Keratinocyte (primary cell): ENCODE measurements at regions not wholly inside any gene's neighbourhood (a gene's known extent, or its start where the extent isn't known, plus 50 kb on each side); places are given as distances from the start of the nearest gene placed in this dataset.
"Not testable (repeated sequence)": the region's sequence is repeated elsewhere in the genome, so short reads cannot be mapped to it uniquely, and the experiment has no call there.

Source experiments
- DNase-seq: peaks from one replicate; pipeline ENCODE4 v3.0.0-alpha.2; 2011; ENCODE audit warnings: low read depth, missing footprints, low spot score
- FAIRE-seq: peaks from 2 replicates; lab custom pipeline; 2011; peaks lifted over from hg19 to GRCh38; lab: Jason Lieb, UNC
- H2AFZ ChIP-seq: 2 replicates; pipeline ENCODE4 v1.6.0; 2012; ENCODE audit warnings: low read length, control low read depth, inconsistent platforms; ENCODE audit not compliant: control insufficient read depth
- H3K27ac ChIP-seq: 2 replicates; pipeline ENCODE4 v1.5.1; 2011; ENCODE audit warnings: low read length; ENCODE audit not compliant: control insufficient read depth, insufficient read depth
- H3K27me3 ChIP-seq: 3 replicates; pipeline ENCODE4 v1.6.0; 2011; ENCODE audit warnings: low read length; ENCODE audit not compliant: control insufficient read depth, insufficient read depth; ENCODE audit errors: extremely low read depth
- H3K36me3 ChIP-seq, 2 experiments: 2 replicates in 1 of 2; 3 replicates in 1 of 2; pipeline ENCODE4 v1.5.1; 2011; ENCODE audit warnings: low read length in 2 of 2, mild to moderate bottlenecking in 1 of 2; ENCODE audit not compliant: control insufficient read depth in 2 of 2, insufficient read depth in 2 of 2; ENCODE audit errors: extremely low read depth in 1 of 2
- H3K4me1 ChIP-seq: 3 replicates; pipeline ENCODE4 v1.5.1; 2011; ENCODE audit warnings: low read length; ENCODE audit not compliant: control insufficient read depth, insufficient read depth; ENCODE audit errors: extremely low read depth
- H3K4me2 ChIP-seq: 3 replicates; pipeline ENCODE4 v1.6.0; 2011; ENCODE audit warnings: low read depth, low read length; ENCODE audit not compliant: control insufficient read depth, insufficient read depth; ENCODE audit errors: extremely low read depth
- H3K4me3 ChIP-seq, 3 experiments: fragments of 200-600 bp in 1 of 3; sonication (generic) in 1 of 3; 2 replicates in 2 of 3; 3 replicates in 1 of 3; pipeline ENCODE4 v1.5.1; 2011 to 2016; ENCODE audit warnings: low read length in 3 of 3, mild to moderate bottlenecking in 3 of 3, control low read depth in 2 of 3, inconsistent platforms in 1 of 3, low read depth in 1 of 3, mixed read lengths in 1 of 3, mixed run types in 1 of 3, moderate library complexity in 1 of 3; ENCODE audit not compliant: control insufficient read depth in 2 of 3, insufficient read depth in 2 of 3; ENCODE audit errors: extremely low read depth in 1 of 3
- H3K79me2 ChIP-seq: 2 replicates; pipeline ENCODE4 v1.6.0; 2012; ENCODE audit warnings: low read length; ENCODE audit not compliant: control insufficient read depth, insufficient read depth
- H3K9ac ChIP-seq: 3 replicates; pipeline ENCODE4 v1.6.0; 2011; ENCODE audit warnings: low read length; ENCODE audit not compliant: control insufficient read depth, insufficient read depth; ENCODE audit errors: extremely low read depth
- H3K9me1 ChIP-seq: 3 replicates; pipeline ENCODE4 v1.6.0; 2011; ENCODE audit warnings: low read length; ENCODE audit not compliant: control insufficient read depth, insufficient read depth; ENCODE audit errors: extremely low read depth
- H3K9me3 ChIP-seq: 2 replicates; pipeline ENCODE4 v1.5.1; 2012; ENCODE audit warnings: low read depth, low read length; ENCODE audit not compliant: control insufficient read depth
- H4K20me1 ChIP-seq: 3 replicates; pipeline ENCODE4 v1.6.0; 2011; ENCODE audit warnings: low read length; ENCODE audit not compliant: control insufficient read depth, insufficient read depth; ENCODE audit errors: extremely low read depth
- EZH2 ChIP-seq: IDR thresholded peaks from one replicate; pipeline ENCODE4 v1.6.1; 2012; ENCODE audit warnings: inconsistent platforms, mild to moderate bottlenecking, low read length, moderate library complexity
- dilution Hi-C: fragments of 300-500 bp; cut with MboI; formaldehyde crosslinking; loops from one replicate; pipeline ENCODE4 v1.7.0; 2020; ENCODE audit warnings: low sequenced_read_pairs; ENCODE audit not compliant: extremely low pct_ligation_motif_present
- TF ChIP-seq, protein P1 (sequence below), 3 experiments: IDR thresholded peaks in 1 of 3; conservative IDR thresholded peaks in 1 of 3; optimal IDR thresholded peaks in 1 of 3; 2 replicates in 2 of 3; 3 replicates in 1 of 3; pipeline versions ENCODE3 to v1.5.1; 2011; ENCODE audit warnings: low read length in 3 of 3, mild to moderate bottlenecking in 3 of 3, moderate library complexity in 2 of 3, control low read depth in 1 of 3, inconsistent platforms in 1 of 3; ENCODE audit not compliant: insufficient read depth in 2 of 3; ENCODE audit errors: extremely low read depth in 1 of 3

DNA sequence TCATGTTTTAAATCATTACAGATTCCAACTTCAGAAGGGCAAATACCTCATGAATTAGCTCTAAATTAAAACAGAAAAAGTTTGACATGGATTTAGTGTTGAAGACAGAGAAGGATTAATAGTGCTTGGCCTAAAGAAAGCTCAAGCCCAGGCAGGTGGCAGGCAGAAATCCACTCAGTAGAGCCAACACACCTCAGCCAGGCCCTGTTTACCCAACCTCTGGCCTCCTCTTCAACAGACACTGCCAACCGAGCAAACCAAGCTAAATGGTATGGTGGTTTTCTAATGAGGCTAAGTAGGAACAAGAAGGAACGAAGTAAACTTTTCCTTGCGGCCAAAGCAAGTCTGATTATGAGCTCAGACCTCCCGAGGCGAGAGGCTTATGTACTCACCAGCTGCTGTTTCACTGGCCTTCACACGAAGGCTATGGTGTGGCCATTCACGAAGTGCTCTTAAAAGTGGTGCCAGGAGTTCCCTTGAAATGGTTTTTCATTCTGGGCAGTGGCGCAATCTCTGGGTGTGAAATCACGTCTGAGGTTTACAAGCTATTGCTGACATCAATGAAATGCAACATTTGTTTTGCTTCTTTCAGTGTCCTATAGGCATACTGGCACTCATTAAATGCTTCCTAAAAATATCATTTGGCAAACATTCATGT, 124.1 kb upstream of the LGR5 start:
- DNase-seq (no peak), FAIRE-seq (no peak)
- no peaks in the 10 kb centered on the region for H3K36me3 ChIP-seq
- TF ChIP-seq, protein P1, sequence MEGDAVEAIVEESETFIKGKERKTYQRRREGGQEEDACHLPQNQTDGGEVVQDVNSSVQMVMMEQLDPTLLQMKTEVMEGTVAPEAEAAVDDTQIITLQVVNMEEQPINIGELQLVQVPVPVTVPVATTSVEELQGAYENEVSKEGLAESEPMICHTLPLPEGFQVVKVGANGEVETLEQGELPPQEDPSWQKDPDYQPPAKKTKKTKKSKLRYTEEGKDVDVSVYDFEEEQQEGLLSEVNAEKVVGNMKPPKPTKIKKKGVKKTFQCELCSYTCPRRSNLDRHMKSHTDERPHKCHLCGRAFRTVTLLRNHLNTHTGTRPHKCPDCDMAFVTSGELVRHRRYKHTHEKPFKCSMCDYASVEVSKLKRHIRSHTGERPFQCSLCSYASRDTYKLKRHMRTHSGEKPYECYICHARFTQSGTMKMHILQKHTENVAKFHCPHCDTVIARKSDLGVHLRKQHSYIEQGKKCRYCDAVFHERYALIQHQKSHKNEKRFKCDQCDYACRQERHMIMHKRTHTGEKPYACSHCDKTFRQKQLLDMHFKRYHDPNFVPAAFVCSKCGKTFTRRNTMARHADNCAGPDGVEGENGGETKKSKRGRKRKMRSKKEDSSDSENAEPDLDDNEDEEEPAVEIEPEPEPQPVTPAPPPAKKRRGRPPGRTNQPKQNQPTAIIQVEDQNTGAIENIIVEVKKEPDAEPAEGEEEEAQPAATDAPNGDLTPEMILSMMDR (optimal IDR thresholded peaks at IDR 0.05 in 1 of 3, IDR thresholded peaks at IDR 0.05 in 1 of 3, conservative IDR thresholded peaks at IDR 0.05 in 1 of 3; ENCODE audit: extremely low read depth in 1 of 3, insufficient read depth in 2 of 3, low read length in 3 of 3): no peak
- TF ChIP-seq EZH2: no peak
- H3K9ac ChIP-seq: no peak overlapping the region
- H3K27me3 ChIP-seq: no peaks in the 10 kb centered on the region
- no peak overlapping the region for H3K4me3 ChIP-seq
- dilution Hi-C loops: no loop called here
- H3K9me3 ChIP-seq: peaks cover under 1% of the 10 kb centered on the region
- no peak overlapping the region for H2AFZ ChIP-seq
- no peaks in the 10 kb centered on the region for H4K20me1 ChIP-seq
- H3K79me2 ChIP-seq: no peaks in the 10 kb centered on the region
- no peak overlapping the region for H3K4me2 ChIP-seq
- H3K9me1 ChIP-seq: no peaks in the 10 kb centered on the region
- peaks cover 4% of the 10 kb centered on the region for H3K4me1 ChIP-seq
- H3K27ac ChIP-seq: no peak overlapping the region

GRCh38 chr12:71312768-71313403, 126.7 kb upstream of the LGR5 start:
- Histone ChIP-seq H2AFZ (no peak overlapping the region), H3K9ac (no peak overlapping the region), H3K27me3 (no peaks in the 10 kb centered on the region), H3K9me1 (no peaks in the 10 kb centered on the region), H3K36me3 (no peaks in the 10 kb centered on the region), H3K27ac (no peak overlapping the region), H3K4me1 (peaks cover 4% of the 10 kb centered on the region), H3K4me2 (no peak overlapping the region), H3K4me3 (no peak overlapping the region), H4K20me1 (no peaks in the 10 kb centered on the region), H3K9me3 (no peaks in the 10 kb centered on the region), H3K79me2 (no peaks in the 10 kb centered on the region)
- FAIRE-seq (no peak), DNase-seq (no peak)
- TF ChIP-seq, protein P1 (optimal IDR thresholded peaks at IDR 0.05 in 1 of 3, IDR thresholded peaks at IDR 0.05 in 1 of 3, conservative IDR thresholded peaks at IDR 0.05 in 1 of 3; ENCODE audit: extremely low read depth in 1 of 3, insufficient read depth in 2 of 3, low read length in 3 of 3): no peak
- no peak for TF ChIP-seq EZH2
- dilution Hi-C loops: no loop called here

GRCh38 chr12:71311611-71312010, 128.0 kb upstream of the LGR5 start:
- H3K36me3 ChIP-seq, H3K9me1 ChIP-seq, FAIRE-seq, H3K4me3 ChIP-seq, H3K9me3 ChIP-seq, H2AFZ ChIP-seq, H4K20me1 ChIP-seq, H3K4me2 ChIP-seq, dilution Hi-C loops, H3K27me3 ChIP-seq, H3K4me1 ChIP-seq, H3K9ac ChIP-seq, H3K27ac ChIP-seq, H3K79me2 ChIP-seq, DNase-seq: not testable (repeated sequence)
